GM21423 (cell line): ENCODE measurements at regions not wholly inside any gene's neighbourhood (a gene's known extent, or its start where the extent isn't known, plus 50 kb on each side); places are given as distances from the start of the nearest gene placed in this dataset.

ENCODE experiments used
- ATAC-seq: cut with Tn5 transposase; IDR thresholded peaks from one replicate; pipeline ENCODE4 v1.9.1; 2021; ENCODE audit warnings: mild to moderate bottlenecking, moderate library complexity; ENCODE audit not compliant: unreplicated experiment

DNA sequence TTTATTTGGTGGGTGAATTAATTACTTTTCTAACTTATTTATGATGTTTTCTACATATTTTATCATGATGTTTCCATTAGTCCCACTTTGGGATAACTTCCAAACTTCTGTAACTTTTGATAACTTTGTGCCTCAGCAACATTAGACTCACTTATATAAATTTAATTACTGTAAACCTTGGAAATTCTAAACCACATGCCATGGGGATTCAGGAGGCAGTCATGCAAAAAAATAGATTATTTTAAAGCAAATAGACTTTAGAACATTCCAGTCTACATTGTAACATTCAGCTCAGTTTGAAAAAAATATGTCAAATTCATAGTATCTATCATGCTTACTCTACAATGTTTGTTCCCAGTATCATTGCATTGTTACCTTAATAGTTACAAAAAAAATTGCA lies 728.5 kb upstream of the NRXN1 start:
- no peak for ATAC-seq

DNA sequence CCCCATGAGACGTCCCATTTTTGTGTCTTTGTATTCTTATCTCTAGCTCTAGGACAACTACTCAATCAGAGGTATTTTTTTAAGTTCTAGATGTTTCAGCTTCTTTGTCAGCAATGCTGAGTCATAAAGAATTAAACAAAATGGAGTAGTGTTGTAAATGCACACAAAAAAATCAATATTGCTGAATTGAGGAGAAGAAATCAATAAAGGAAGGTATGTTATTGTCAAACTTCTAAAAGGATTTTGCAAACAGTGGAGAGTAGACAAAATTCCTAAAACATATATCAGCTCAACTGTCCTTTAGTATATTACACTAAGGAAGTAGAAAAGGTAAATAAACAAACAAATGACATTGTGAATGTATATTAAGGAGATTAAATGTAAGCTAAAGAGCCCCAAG lies 726.1 kb upstream of the NRXN1 start:
- ATAC-seq, result no peak

- ATAC-seq, result no peak
Observed at GRCh38 chr2:51734115-51734514, 702.2 kb upstream of the NRXN1 start.

GRCh38 chr2:51723691-51724090 lies 691.8 kb upstream of the NRXN1 start:
- ATAC-seq, result no peak

DNA sequence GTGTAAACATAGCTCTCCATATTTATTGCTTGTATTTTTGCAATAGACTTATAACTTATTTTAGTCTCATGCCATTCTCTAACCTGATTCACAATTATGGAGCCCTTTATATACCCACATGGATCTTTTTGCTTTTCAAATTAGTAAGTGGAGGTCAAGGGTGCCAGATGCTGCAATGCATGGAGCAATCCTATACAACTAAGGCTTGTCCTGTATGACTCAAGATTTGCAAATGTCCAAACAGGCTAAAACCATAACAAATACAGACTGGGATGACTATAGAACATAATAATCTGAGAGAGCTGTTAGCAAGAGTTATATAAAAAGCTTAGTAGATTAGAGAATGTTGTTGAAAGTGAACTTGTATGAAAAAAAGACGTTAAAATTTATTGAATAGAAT lies 690.4 kb upstream of the NRXN1 start:
- ATAC-seq, result no peak

DNA sequence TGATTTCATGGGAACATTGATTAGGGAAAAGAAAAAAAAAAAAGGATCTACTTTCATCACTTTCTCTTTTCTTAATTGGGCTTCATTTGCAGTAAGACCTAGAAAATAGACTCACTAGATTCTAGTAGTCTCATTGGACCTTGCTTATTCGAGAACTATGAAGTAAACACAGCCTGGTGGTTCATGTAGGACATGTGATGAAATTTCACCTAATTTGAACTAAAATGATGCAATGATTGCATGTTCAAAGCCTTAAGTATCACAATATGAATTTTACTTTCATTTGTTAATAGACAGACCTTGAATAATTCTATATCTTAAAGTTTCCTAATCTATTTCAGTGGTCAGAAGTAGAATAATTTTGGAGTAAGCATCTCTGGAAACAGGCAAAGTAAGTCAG lies 688.9 kb upstream of the NRXN1 start:
- ATAC-seq, result no peak

DNA sequence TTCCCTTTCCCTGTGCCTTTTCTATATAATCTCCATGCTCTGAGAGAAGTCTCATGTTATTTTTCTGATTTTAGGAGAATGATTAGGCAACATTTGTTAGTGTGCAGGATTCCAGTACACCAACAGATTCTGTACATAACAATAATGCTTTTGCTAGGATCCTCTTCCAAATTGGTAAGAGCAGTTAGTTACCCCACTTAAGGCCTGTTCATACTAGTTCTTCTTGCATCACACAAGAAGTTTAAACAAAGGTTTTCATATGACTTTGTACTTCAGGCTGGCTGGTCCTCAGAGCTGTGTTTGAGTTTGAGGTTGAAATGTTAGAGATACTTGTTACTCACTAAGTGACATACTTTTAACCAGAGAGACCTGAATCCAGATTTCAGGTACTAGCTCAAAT lies 686.9 kb upstream of the NRXN1 start:
- ATAC-seq, result no peak

DNA sequence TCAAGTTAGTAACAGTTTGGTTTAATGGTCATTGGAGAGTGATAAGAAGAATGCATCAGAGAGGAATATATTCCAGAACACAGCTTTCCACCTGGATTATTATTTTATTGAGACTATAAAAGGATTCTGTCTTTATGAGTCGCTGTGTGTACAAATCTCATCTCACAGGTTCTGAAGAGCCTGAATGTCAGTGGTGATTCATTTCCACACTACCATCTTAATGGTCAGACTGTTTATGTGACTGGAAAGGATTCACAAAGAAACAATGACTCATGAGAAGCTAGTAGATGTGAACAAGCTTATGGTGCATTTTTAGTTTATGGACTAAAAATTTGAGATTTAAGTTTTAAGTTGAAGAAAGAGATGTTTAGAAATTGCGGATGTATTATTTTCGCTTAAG lies 685.4 kb upstream of the NRXN1 start:
- ATAC-seq, result no peak

- no peak for ATAC-seq
Observed at GRCh38 chr2:51711766-51712165, 679.8 kb upstream of the NRXN1 start.

- no peak for ATAC-seq
Observed at GRCh38 chr2:51710222-51710621, 678.3 kb upstream of the NRXN1 start.

GRCh38 chr2:51707625-51708024 lies 675.7 kb upstream of the NRXN1 start:
- no peak for ATAC-seq

DNA sequence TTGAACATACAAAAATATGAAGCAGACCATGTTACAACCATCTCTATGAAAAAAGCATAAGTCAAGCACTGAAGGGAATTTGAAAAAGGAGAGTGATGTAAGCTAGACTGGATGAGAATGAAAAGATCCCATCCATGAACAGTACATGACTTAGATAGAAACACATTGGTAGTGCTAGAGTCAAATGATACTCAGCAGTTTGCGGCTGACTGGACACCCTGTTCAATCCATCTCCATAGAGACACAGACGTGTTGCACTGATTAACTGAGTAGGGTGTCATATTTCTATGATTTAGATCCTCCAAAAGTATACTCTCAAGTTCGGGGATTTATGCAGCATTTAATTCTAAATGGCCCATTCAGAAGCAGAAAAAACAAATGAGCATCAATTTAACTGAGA lies 674.3 kb upstream of the NRXN1 start:
- ATAC-seq, result no peak

GRCh38 chr2:51705417-51705816 lies 673.5 kb upstream of the NRXN1 start:
- no peak for ATAC-seq

- ATAC-seq, result no peak
Observed at GRCh38 chr2:51698021-51698420, 666.1 kb upstream of the NRXN1 start.

GRCh38 chr2:51697095-51697494 lies 665.2 kb upstream of the NRXN1 start:
- ATAC-seq, result no peak

- ATAC-seq, result no peak
Observed at GRCh38 chr2:51695531-51695930, 663.6 kb upstream of the NRXN1 start.

- no peak for ATAC-seq
Observed at GRCh38 chr2:51693640-51694039, 661.7 kb upstream of the NRXN1 start.

- ATAC-seq, result no peak
Observed at GRCh38 chr2:51681854-51682253, 649.9 kb upstream of the NRXN1 start.

DNA sequence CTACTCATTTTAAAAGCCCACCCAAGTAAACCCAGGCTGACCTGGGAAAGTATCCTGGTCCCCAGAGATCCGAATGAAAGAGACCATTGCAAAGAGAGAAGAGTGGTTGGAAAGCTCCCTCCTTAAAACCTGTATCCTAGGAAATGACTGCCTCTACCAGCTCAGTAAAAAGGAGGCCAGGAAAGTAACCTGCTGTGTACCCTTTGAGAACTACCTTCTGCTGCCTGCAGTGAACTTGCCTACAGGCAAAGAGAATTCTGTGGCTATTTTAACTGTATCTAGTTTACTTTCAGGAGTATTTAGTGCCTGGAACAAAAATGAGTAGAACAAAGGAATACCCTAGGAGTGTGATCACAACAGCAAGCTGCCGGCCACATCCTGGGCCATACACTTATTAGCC lies 641.7 kb upstream of the NRXN1 start:
- ATAC-seq, result no peak

DNA sequence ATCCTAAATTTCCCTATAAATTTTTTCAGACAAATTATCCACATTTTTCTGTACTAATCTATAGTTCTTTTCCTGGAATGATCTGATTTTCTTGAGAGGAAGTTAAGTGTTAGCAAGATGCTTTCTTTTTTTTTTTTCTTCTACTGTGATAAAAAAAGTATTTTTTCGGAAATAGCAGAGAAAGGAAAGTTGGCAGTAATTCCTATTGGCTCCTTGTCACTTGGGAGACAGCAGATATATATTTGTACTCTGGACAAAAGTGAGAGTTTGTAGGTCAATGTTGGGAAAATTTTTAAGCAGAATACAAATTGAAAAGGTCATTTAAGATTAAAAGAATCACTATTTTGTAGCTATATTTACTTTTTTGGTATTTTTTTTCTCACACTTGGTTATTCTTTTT lies 635.7 kb upstream of the NRXN1 start:
- no peak for ATAC-seq

GRCh38 chr2:51662187-51662586 lies 630.3 kb upstream of the NRXN1 start:
- ATAC-seq, result no peak

DNA sequence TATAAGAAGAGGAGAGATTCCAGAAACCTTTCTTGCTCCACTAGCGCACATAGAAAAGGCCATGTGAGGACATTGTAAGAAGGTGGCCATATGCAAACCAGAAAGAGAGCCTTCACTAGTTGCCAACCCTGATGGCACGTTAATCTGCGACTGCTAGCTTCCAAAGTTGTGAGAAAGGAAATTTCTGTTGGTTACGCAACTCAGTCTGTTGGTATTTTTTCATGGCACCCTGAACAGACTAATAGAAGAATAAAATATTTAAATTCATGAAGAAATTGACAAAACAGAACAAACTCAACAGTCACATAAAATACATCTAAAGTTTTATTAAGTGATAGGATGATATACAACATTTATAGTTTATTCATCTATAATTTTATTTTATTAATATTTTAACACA lies 625.9 kb upstream of the NRXN1 start:
- ATAC-seq, result no peak

- ATAC-seq, result peak; percentile 85
Observed at GRCh38 chr2:51650769-51651168, 618.8 kb upstream of the NRXN1 start.

DNA sequence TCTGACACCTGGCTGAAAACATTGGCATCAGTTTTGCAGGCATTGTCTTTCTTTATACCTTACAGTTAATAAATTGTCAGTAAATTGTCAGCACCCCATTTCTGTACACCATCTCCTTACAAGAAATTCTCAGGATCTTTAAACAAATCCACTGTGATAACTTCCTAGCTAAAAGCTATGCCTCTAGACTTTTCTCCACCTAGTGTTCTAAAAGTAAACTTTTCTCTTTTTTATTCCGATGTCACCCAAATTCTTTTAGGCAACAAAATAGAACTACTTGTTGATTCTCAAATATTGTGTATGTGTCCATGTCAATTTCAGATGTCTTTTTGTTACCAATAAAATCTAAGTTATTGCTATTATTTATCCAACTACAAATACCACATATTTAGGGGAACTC lies 617.4 kb upstream of the NRXN1 start:
- ATAC-seq, result no peak
